ENCODE measurements at regions not wholly inside any gene's neighbourhood (a gene's known extent, or its start where the extent isn't known, plus 50 kb on each side); places are given as distances from the start of the nearest gene placed in this dataset.
A peak's percentile ranks its signal among the peaks of the same experiment; 100 is the strongest.
"Not testable (repeated sequence)": the region's sequence is repeated elsewhere in the genome, so short reads cannot be mapped to it uniquely, and the experiment has no call there.

- peak; percentile 9 for DNase-seq (ENCODE audit: low spot score)
Observed at GRCh38 chr18:56443166-56443907, 195.1 kb downstream of the TXNL1 start.

GRCh38 chr18:56438480-56438879 is 199.9 kb downstream of the TXNL1 start:
- not testable (repeated sequence) for DNase-seq (ENCODE audit: low spot score)

GRCh38 chr18:56436651-56437050 is 201.7 kb downstream of the TXNL1 start:
- no peak for DNase-seq (ENCODE audit: low spot score)

- no peak for DNase-seq (ENCODE audit: low spot score)
Observed at GRCh38 chr18:56433919-56434318, 204.5 kb downstream of the TXNL1 start.

- no peak for DNase-seq (ENCODE audit: low spot score)
Observed at GRCh38 chr18:56431551-56431950, 206.8 kb downstream of the TXNL1 start.

- no peak for DNase-seq (ENCODE audit: low spot score)
Observed at GRCh38 chr18:56423626-56424025, 214.8 kb downstream of the TXNL1 start.

GRCh38 chr18:56421647-56422046 is 216.7 kb downstream of the TXNL1 start:
- DNase-seq (ENCODE audit: low spot score), result no peak

- not testable (repeated sequence) for DNase-seq (ENCODE audit: low spot score)
Observed at GRCh38 chr18:56420868-56421267, 217.5 kb downstream of the TXNL1 start.

GRCh38 chr18:56414357-56414756 is 224.0 kb downstream of the TXNL1 start:
- no peak for DNase-seq (ENCODE audit: low spot score)

- DNase-seq (ENCODE audit: low spot score), result no peak
Observed at GRCh38 chr18:56413862-56414261, 224.5 kb downstream of the TXNL1 start.

- no peak for DNase-seq (ENCODE audit: low spot score)
Observed at GRCh38 chr18:56412951-56413350, 225.4 kb downstream of the TXNL1 start.

GRCh38 chr18:56409736-56410135 is 228.7 kb downstream of the TXNL1 start:
- DNase-seq (ENCODE audit: low spot score), result no peak

GRCh38 chr18:56407646-56408180 is 230.7 kb downstream of the TXNL1 start:
- no peak for DNase-seq (ENCODE audit: low spot score)

- DNase-seq (ENCODE audit: low spot score), result no peak
Observed at GRCh38 chr18:56402872-56403516, 235.4 kb downstream of the TXNL1 start.

GRCh38 chr18:56393870-56394269 is 244.5 kb downstream of the TXNL1 start:
- DNase-seq (ENCODE audit: low spot score), result no peak

GRCh38 chr18:56391931-56392590 is 246.3 kb downstream of the TXNL1 start:
- DNase-seq (ENCODE audit: low spot score), result no peak

- peak; percentile 53 for DNase-seq (ENCODE audit: low spot score)
Observed at GRCh38 chr18:56390626-56391025, 247.8 kb downstream of the TXNL1 start.

- peak; percentile 29 for DNase-seq (ENCODE audit: low spot score)
Observed at GRCh38 chr18:56389190-56389589, 249.2 kb downstream of the TXNL1 start.

- no peak for DNase-seq (ENCODE audit: low spot score)
Observed at GRCh38 chr18:56388571-56388970, 249.8 kb downstream of the TXNL1 start.

- DNase-seq (ENCODE audit: low spot score), result no peak
Observed at GRCh38 chr18:56386856-56387255, 251.5 kb downstream of the TXNL1 start.

GRCh38 chr18:56383349-56383748 is 255.0 kb downstream of the TXNL1 start:
- DNase-seq (ENCODE audit: low spot score), result no peak

GRCh38 chr18:56382541-56382940 is 255.9 kb downstream of the TXNL1 start:
- peak; percentile 97 for DNase-seq (ENCODE audit: low spot score)

- no peak for DNase-seq (ENCODE audit: low spot score)
Observed at GRCh38 chr18:56381196-56381595, 257.2 kb downstream of the TXNL1 start.

All from pons (tissue), 1 donor.